Keratinocyte (primary cell): ENCODE measurements at regions not wholly inside any gene's neighbourhood (a gene's known extent, or its start where the extent isn't known, plus 50 kb on each side); places are given as distances from the start of the nearest gene placed in this dataset.
"Not testable (repeated sequence)": the region's sequence is repeated elsewhere in the genome, so short reads cannot be mapped to it uniquely, and the experiment has no call there.

Source experiments
- DNase-seq: peaks from one replicate; pipeline ENCODE4 v3.0.0-alpha.2; 2011; ENCODE audit warnings: low read depth, missing footprints, low spot score
- FAIRE-seq: peaks from 2 replicates; lab custom pipeline; 2011; peaks lifted over from hg19 to GRCh38; lab: Jason Lieb, UNC
- H2AFZ ChIP-seq: 2 replicates; pipeline ENCODE4 v1.6.0; 2012; ENCODE audit warnings: low read length, control low read depth, inconsistent platforms; ENCODE audit not compliant: control insufficient read depth
- H3K27ac ChIP-seq: 2 replicates; pipeline ENCODE4 v1.5.1; 2011; ENCODE audit warnings: low read length; ENCODE audit not compliant: control insufficient read depth, insufficient read depth
- H3K27me3 ChIP-seq: 3 replicates; pipeline ENCODE4 v1.6.0; 2011; ENCODE audit warnings: low read length; ENCODE audit not compliant: control insufficient read depth, insufficient read depth; ENCODE audit errors: extremely low read depth
- H3K36me3 ChIP-seq, 2 experiments: 2 replicates in 1 of 2; 3 replicates in 1 of 2; pipeline ENCODE4 v1.5.1; 2011; ENCODE audit warnings: low read length in 2 of 2, mild to moderate bottlenecking in 1 of 2; ENCODE audit not compliant: control insufficient read depth in 2 of 2, insufficient read depth in 2 of 2; ENCODE audit errors: extremely low read depth in 1 of 2
- H3K4me1 ChIP-seq: 3 replicates; pipeline ENCODE4 v1.5.1; 2011; ENCODE audit warnings: low read length; ENCODE audit not compliant: control insufficient read depth, insufficient read depth; ENCODE audit errors: extremely low read depth
- H3K4me2 ChIP-seq: 3 replicates; pipeline ENCODE4 v1.6.0; 2011; ENCODE audit warnings: low read depth, low read length; ENCODE audit not compliant: control insufficient read depth, insufficient read depth; ENCODE audit errors: extremely low read depth
- H3K4me3 ChIP-seq, 3 experiments: fragments of 200-600 bp in 1 of 3; sonication (generic) in 1 of 3; 2 replicates in 2 of 3; 3 replicates in 1 of 3; pipeline ENCODE4 v1.5.1; 2011 to 2016; ENCODE audit warnings: low read length in 3 of 3, mild to moderate bottlenecking in 3 of 3, control low read depth in 2 of 3, inconsistent platforms in 1 of 3, low read depth in 1 of 3, mixed read lengths in 1 of 3, mixed run types in 1 of 3, moderate library complexity in 1 of 3; ENCODE audit not compliant: control insufficient read depth in 2 of 3, insufficient read depth in 2 of 3; ENCODE audit errors: extremely low read depth in 1 of 3
- H3K79me2 ChIP-seq: 2 replicates; pipeline ENCODE4 v1.6.0; 2012; ENCODE audit warnings: low read length; ENCODE audit not compliant: control insufficient read depth, insufficient read depth
- H3K9ac ChIP-seq: 3 replicates; pipeline ENCODE4 v1.6.0; 2011; ENCODE audit warnings: low read length; ENCODE audit not compliant: control insufficient read depth, insufficient read depth; ENCODE audit errors: extremely low read depth
- H3K9me1 ChIP-seq: 3 replicates; pipeline ENCODE4 v1.6.0; 2011; ENCODE audit warnings: low read length; ENCODE audit not compliant: control insufficient read depth, insufficient read depth; ENCODE audit errors: extremely low read depth
- H3K9me3 ChIP-seq: 2 replicates; pipeline ENCODE4 v1.5.1; 2012; ENCODE audit warnings: low read depth, low read length; ENCODE audit not compliant: control insufficient read depth
- H4K20me1 ChIP-seq: 3 replicates; pipeline ENCODE4 v1.6.0; 2011; ENCODE audit warnings: low read length; ENCODE audit not compliant: control insufficient read depth, insufficient read depth; ENCODE audit errors: extremely low read depth
- CTCF ChIP-seq, 3 experiments: IDR thresholded peaks in 1 of 3; conservative IDR thresholded peaks in 1 of 3; optimal IDR thresholded peaks in 1 of 3; 2 replicates in 2 of 3; 3 replicates in 1 of 3; pipeline versions ENCODE3 to v1.5.1; 2011; ENCODE audit warnings: low read length in 3 of 3, mild to moderate bottlenecking in 3 of 3, moderate library complexity in 2 of 3, control low read depth in 1 of 3, inconsistent platforms in 1 of 3; ENCODE audit not compliant: insufficient read depth in 2 of 3; ENCODE audit errors: extremely low read depth in 1 of 3
- EZH2 ChIP-seq: IDR thresholded peaks from one replicate; pipeline ENCODE4 v1.6.1; 2012; ENCODE audit warnings: inconsistent platforms, mild to moderate bottlenecking, low read length, moderate library complexity
- dilution Hi-C: fragments of 300-500 bp; cut with MboI; formaldehyde crosslinking; loops from one replicate; pipeline ENCODE4 v1.7.0; 2020; ENCODE audit warnings: low sequenced_read_pairs; ENCODE audit not compliant: extremely low pct_ligation_motif_present

GRCh38 chr5:136446565-136446964 is 81.2 kb upstream of the TRPC7 start:
- no peak overlapping the region for H2AFZ ChIP-seq

GRCh38 chr5:136444099-136444498 is 78.8 kb upstream of the TRPC7 start:
- FAIRE-seq, H3K4me1 ChIP-seq, DNase-seq, H2AFZ ChIP-seq, H3K79me2 ChIP-seq, H3K27ac ChIP-seq, H3K4me2 ChIP-seq, H3K36me3 ChIP-seq, H3K9me3 ChIP-seq, H3K4me3 ChIP-seq, H3K9me1 ChIP-seq, H3K9ac ChIP-seq, H4K20me1 ChIP-seq, dilution Hi-C loops, H3K27me3 ChIP-seq: not testable (repeated sequence)

More at GRCh38 chr5:136446565-136446964, 81.2 kb upstream of the TRPC7 start:
- H4K20me1 ChIP-seq, result no peaks in the 10 kb centered on the region
- H3K9ac ChIP-seq, result no peak overlapping the region
- TF ChIP-seq CTCF (optimal IDR thresholded peaks at IDR 0.05 in 1 of 3, IDR thresholded peaks at IDR 0.05 in 1 of 3, conservative IDR thresholded peaks at IDR 0.05 in 1 of 3; ENCODE audit: extremely low read depth in 1 of 3, insufficient read depth in 2 of 3, low read length in 3 of 3) (no peak), EZH2 (no peak)
- DNase-seq, result no peak
- no peak overlapping the region for H3K27ac ChIP-seq
- dilution Hi-C loops, result no loop called here
- no peaks in the 10 kb centered on the region for H3K79me2 ChIP-seq
- no peaks in the 10 kb centered on the region for H3K9me1 ChIP-seq
- H3K4me3 ChIP-seq, result no peak overlapping the region
- no peak overlapping the region for H3K4me2 ChIP-seq
- H3K27me3 ChIP-seq, result no peaks in the 10 kb centered on the region
- no peaks in the 10 kb centered on the region for H3K36me3 ChIP-seq
- H3K4me1 ChIP-seq, result no peaks in the 10 kb centered on the region
- no peaks in the 10 kb centered on the region for H3K9me3 ChIP-seq
- FAIRE-seq, result no peak

- dilution Hi-C loops, result no loop called here
- Histone ChIP-seq H4K20me1 (no peaks in the 10 kb centered on the region), H3K9ac (no peak overlapping the region), H2AFZ (no peak overlapping the region), H3K36me3 (no peaks in the 10 kb centered on the region), H3K27ac (no peak overlapping the region), H3K9me1 (no peaks in the 10 kb centered on the region), H3K4me3 (no peak overlapping the region), H3K9me3 (no peaks in the 10 kb centered on the region), H3K4me2 (no peak overlapping the region), H3K4me1 (no peaks in the 10 kb centered on the region), H3K27me3 (no peaks in the 10 kb centered on the region), H3K79me2 (no peaks in the 10 kb centered on the region)
- TF ChIP-seq EZH2 (no peak), CTCF (optimal IDR thresholded peaks at IDR 0.05 in 1 of 3, IDR thresholded peaks at IDR 0.05 in 1 of 3, conservative IDR thresholded peaks at IDR 0.05 in 1 of 3; ENCODE audit: extremely low read depth in 1 of 3, insufficient read depth in 2 of 3, low read length in 3 of 3) (no peak)
- no peak for DNase-seq
- FAIRE-seq, result no peak
Observed at GRCh38 chr5:136439367-136439766, 74.0 kb upstream of the TRPC7 start.
